Activated CD8-positive, alpha-beta T cell treated with anti-CD3 and anti-CD28 coated beads, Interleukin-2, amount 10 ng/mL, durations not matched to agents 7 days and 5 days (primary cell): ENCODE measurements at regions not wholly inside any gene's neighbourhood (a gene's known extent, or its start where the extent isn't known, plus 50 kb on each side); places are given as distances from the start of the nearest gene placed in this dataset.
A peak's percentile ranks its signal among the peaks of the same experiment; 100 is the strongest.
"Not testable (repeated sequence)": the region's sequence is repeated elsewhere in the genome, so short reads cannot be mapped to it uniquely, and the experiment has no call there.

Experiments used
- ATAC-seq: fragments of 150-1000 bp; cut with Tn5 transposase; one replicate; pipeline ENCODE4 v1.10.0; 2021; ENCODE audit warnings: moderate library complexity
- CTCF ChIA-PET: fragments of 350-600 bp; sonication (Branson Sonifier 250); formaldehyde crosslinking; loops from one replicate; lab custom pipeline; 2021; ENCODE audit warnings: antibody characterized with exemption; lab: Charles Lee
- POLR2A ChIA-PET: fragments of 350-600 bp; sonication (Branson Sonifier 250); formaldehyde crosslinking; loops from one replicate; lab custom pipeline; 2021; ENCODE audit warnings: antibody characterized with exemption; lab: Charles Lee
- DNase-seq: peaks from one replicate; pipeline ENCODE4 v3.0.0-alpha.2; 2020
- H3K27ac Mint-ChIP-seq: one replicate; pipeline ENCODE4 v1.8.0; 2021; ENCODE audit warnings: mild to moderate bottlenecking, mixed read lengths
- H3K27me3 Mint-ChIP-seq: one replicate; pipeline ENCODE4 v1.8.0; 2021; ENCODE audit warnings: low read depth, mixed read lengths
- H3K36me3 Mint-ChIP-seq: one replicate; pipeline ENCODE4 v1.8.0; 2021; ENCODE audit warnings: low read depth, mixed read lengths
- H3K4me1 Mint-ChIP-seq: one replicate; pipeline ENCODE4 v1.8.0; 2021; ENCODE audit warnings: low read depth, mixed read lengths
- H3K4me3 Mint-ChIP-seq: one replicate; pipeline ENCODE4 v1.8.0; 2021; ENCODE audit warnings: mild to moderate bottlenecking, mixed read lengths
- H3K9me3 Mint-ChIP-seq: one replicate; pipeline ENCODE4 v1.8.0; 2022; ENCODE audit warnings: mixed read lengths; ENCODE audit not compliant: insufficient read depth

DNA sequence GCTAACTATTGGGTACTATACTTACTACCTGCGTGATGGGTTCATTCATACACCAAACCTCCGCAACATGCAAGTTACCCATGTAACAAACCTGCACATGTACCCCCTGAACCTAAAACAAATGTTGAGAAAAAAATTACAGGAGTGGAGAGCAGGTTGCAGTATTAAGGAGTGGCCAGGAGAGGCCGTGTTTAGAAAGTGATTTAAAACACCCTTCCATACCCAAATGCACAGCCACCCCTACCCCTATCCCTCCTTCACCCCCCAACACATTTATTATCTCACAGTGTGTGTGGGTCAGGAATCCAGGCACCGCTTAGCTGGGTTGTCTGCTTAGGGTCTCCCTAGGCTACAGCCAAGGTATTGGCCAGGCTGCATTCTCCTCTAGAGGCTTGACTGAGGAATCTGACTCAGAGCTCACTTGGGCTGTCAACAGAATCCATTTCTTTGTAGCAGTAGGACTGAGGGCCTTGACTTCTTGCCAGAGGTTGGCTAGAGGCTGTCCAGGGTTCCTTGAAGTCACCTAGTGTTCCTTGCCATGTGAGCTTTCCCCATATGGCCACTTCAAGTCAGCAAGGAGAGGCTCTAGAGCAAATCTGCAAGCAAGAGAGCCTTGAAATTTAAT is 115.3 kb upstream of the NBPF8 start:
- H3K9me3 Mint-ChIP-seq, H3K27ac Mint-ChIP-seq, POLR2A ChIA-PET, H3K4me1 Mint-ChIP-seq, H3K4me3 Mint-ChIP-seq, H3K27me3 Mint-ChIP-seq, DNase-seq, ATAC-seq, H3K36me3 Mint-ChIP-seq, CTCF ChIA-PET: not testable (repeated sequence)

DNA sequence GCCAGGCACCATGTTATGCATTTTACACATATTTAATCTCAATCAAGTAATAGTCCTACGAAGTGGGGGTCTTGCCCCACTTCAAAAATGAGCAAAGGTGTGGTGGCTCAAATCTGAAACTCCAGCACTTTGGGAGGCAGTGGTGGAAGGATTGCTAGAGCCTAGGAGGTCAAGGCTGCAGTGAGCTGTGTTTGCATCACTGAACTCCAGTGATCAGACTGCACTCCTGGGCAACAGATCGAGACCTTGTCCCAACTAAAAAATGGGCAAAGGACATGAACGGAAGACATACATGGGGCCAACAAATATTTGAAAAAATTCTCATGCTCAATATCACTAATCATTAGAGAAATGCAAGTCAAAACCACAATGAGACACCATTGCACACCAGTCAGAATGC is 116.3 kb upstream of the NBPF8 start:
- H3K4me1 Mint-ChIP-seq, H3K27ac Mint-ChIP-seq, ATAC-seq, H3K36me3 Mint-ChIP-seq, H3K9me3 Mint-ChIP-seq, H3K4me3 Mint-ChIP-seq, H3K27me3 Mint-ChIP-seq, POLR2A ChIA-PET, CTCF ChIA-PET, DNase-seq: not testable (repeated sequence)

DNA sequence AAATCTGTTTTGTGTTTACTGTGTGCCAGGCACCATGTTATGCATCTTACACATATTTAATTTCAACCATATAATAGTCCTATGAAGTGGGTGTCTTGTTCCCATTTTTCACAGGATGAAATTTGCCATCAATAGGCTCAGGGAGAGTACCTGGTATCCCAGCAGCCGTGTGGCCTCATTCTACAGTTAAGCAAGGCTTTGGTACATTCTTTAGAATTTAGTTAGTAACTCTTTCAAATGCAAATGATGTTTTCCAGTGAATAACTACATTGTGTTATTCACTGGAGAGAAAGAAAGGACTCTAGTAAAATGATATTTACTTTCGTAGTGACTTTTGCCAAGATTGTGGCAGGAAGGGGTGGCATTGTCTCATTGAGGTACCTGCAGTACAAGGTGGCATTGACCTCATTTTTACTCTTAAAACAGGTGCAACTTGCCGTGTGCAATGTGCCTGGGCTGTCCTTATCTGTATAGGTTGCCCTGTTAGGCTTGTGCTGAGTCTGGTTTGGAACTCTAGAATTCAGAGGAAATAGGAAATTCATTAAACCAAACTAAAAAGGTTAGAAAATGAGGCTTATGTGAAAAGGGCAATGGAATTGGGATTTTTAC is 117.4 kb upstream of the NBPF8 start:
- H3K36me3 Mint-ChIP-seq, POLR2A ChIA-PET, H3K27ac Mint-ChIP-seq, H3K4me1 Mint-ChIP-seq, DNase-seq, H3K27me3 Mint-ChIP-seq, ATAC-seq, CTCF ChIA-PET, H3K9me3 Mint-ChIP-seq, H3K4me3 Mint-ChIP-seq: not testable (repeated sequence)

DNA sequence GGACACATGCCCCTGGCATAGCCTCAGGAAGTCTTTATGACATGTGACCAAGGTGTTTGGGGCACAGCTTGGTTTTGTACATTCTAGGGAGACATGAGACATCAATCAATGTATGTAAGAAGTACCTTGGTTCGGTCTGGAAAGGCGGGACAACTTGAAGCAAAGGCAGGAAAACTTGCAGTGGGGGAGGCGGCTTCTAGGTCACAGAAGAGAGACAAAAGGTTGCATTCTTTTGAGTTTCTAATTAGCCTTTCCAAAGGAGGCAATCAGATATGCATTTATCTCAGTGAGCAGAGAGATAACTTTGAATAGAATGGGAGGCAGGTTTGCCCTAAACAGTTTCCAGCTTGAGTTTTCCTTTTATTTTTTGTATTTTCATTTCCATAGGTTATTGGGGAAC is 113.8 kb upstream of the SEC22B start:
- H3K36me3 Mint-ChIP-seq, DNase-seq, CTCF ChIA-PET, H3K27ac Mint-ChIP-seq, H3K4me1 Mint-ChIP-seq, POLR2A ChIA-PET, H3K9me3 Mint-ChIP-seq, H3K4me3 Mint-ChIP-seq, H3K27me3 Mint-ChIP-seq, ATAC-seq: not testable (repeated sequence)

DNA sequence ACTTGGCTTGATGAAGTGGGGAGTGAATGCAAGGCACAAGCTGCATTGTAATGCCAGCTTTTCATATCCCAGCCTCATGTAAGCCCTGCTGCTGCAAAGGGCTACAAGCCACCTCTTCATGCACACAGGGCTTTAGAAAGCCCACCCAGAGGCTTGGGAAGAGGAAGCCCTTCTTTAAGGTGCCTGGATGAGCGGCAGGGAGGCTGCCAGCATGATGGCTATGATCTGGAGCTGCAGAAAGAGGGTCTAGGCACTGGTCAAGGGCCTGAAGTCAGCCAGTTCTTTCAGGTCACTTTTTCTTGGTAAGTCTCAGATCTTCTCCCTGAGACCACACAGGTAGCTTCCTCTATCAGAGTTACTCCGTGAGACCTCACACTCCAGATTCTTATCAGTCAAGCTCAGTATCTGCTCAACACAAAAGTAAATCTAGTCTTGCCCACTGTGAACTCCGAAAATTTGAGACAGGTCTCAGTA is 113.3 kb upstream of the SEC22B start:
- H3K4me3 Mint-ChIP-seq, H3K27me3 Mint-ChIP-seq, H3K27ac Mint-ChIP-seq, CTCF ChIA-PET, POLR2A ChIA-PET, H3K9me3 Mint-ChIP-seq, DNase-seq, H3K4me1 Mint-ChIP-seq, H3K36me3 Mint-ChIP-seq: not testable (repeated sequence)
- ATAC-seq, result peak; percentile 39

DNA sequence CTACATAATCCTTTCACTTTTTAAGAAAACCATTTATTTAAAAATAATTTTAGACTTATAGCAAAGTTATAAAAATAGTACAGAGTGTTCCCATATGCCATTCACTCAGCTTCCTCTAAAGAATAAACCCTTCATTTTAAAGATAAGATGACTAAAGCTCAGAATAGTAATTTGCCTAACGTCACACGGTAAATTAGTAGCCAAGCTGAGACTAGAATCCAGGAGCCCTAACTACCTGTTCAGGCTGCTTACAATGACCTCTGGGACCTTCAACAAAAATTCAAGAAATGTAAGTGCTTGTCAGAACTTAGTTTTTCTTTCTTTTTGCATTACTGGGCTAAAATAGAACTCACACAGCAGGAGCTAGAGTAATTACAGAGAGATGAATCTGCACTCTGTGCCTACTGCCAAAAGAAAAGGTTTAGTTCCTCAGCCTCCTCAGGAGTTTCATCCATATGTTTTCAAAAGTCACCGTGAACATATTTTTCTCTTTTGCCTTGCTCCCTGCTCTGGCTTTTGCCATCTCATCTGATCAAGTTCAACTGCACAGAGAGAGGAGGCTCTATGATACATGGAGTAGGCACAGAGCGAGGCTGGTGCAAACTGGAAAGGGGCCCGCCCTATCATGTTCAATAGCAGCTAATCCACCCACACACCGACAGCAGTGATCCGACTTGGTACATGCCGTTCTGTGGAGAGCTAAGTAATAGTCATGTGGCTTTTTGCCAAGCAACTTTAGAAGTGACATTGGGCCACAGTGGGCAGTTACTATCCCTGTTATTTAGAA is 112.7 kb upstream of the SEC22B start:
- H3K4me3 Mint-ChIP-seq, CTCF ChIA-PET, DNase-seq, H3K4me1 Mint-ChIP-seq, H3K9me3 Mint-ChIP-seq, H3K27ac Mint-ChIP-seq, H3K36me3 Mint-ChIP-seq, H3K27me3 Mint-ChIP-seq, POLR2A ChIA-PET: not testable (repeated sequence)
- ATAC-seq, result peak; percentile 20

DNA sequence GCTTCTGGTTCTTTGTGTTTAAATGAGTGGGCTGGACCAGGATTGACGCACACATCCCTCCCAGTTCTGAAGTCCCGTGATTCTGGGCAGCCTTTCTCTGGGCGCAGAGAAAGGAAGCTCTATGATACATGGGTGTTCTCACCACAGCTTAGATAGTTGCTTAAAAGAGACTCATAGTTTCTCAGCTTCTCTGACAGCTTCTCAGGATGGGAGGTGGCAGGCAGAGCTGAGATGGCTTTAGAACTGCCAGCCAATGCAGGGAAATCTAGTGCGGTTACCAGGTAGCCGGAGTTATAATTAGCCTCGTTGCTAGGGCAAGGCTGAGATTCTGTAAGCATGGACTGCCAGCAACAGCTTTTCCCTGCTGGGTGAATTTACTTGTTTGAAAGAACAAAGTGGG is 111.8 kb upstream of the SEC22B start:
- H3K36me3 Mint-ChIP-seq, H3K4me1 Mint-ChIP-seq, H3K4me3 Mint-ChIP-seq, CTCF ChIA-PET, H3K27ac Mint-ChIP-seq, H3K9me3 Mint-ChIP-seq, POLR2A ChIA-PET, DNase-seq, H3K27me3 Mint-ChIP-seq: not testable (repeated sequence)
- peak; percentile 67 for ATAC-seq

DNA sequence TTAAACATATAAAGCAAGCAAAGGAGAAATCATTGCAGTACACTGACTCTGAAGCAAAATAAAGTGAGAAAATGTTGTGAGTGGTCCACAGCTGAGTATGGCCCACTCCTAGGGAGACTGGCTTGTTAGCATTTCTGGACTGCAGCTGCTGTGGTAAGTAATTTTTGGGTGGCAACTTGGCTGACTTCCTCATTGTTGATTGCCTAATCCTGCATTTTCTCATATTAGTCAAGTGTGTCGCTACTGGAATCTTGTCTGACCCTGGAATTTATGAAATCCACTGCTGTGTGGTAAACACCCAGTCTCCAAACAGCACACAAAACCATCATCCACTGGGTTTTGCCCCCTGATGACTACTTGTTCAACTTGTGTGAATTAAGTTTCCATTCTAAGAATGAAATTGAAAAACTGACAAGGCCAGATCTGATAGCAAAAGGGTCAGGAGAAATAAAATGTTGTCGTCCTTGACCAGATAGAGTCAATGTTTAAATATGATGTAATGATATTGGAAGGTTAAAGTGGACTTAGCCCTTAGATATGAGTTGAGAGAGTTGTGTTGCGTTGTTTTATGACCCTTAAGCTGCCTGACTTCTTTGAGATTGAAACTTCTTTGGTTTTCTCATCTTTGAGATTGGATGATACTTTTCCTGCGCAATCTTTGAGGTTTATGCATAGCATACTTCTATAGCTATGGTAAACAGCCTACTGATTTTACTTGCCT is 106.6 kb upstream of the SEC22B start:
- H3K4me1 Mint-ChIP-seq, H3K36me3 Mint-ChIP-seq, ATAC-seq, H3K4me3 Mint-ChIP-seq, H3K27me3 Mint-ChIP-seq, DNase-seq, H3K9me3 Mint-ChIP-seq, POLR2A ChIA-PET, CTCF ChIA-PET, H3K27ac Mint-ChIP-seq: not testable (repeated sequence)

DNA sequence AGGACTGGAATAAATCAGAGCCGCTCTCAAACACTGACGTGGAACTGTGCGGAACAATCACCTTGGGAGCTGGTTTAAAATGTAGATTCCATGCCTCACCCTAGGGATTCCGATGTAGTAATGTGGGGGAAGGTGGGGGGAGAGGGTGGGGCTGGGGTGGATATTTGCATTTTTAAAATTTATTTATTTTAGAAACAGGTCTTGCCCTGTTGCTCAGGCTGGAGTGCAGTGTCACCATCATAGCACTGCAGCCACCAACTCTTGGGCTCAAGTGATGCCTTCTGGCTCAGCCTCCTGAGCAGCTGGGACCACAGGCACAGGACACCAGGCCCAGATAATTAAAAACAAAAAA is 101.9 kb upstream of the SEC22B start:
- H3K36me3 Mint-ChIP-seq, CTCF ChIA-PET, POLR2A ChIA-PET, H3K9me3 Mint-ChIP-seq, H3K27ac Mint-ChIP-seq, DNase-seq, ATAC-seq, H3K4me1 Mint-ChIP-seq, H3K4me3 Mint-ChIP-seq, H3K27me3 Mint-ChIP-seq: not testable (repeated sequence)

DNA sequence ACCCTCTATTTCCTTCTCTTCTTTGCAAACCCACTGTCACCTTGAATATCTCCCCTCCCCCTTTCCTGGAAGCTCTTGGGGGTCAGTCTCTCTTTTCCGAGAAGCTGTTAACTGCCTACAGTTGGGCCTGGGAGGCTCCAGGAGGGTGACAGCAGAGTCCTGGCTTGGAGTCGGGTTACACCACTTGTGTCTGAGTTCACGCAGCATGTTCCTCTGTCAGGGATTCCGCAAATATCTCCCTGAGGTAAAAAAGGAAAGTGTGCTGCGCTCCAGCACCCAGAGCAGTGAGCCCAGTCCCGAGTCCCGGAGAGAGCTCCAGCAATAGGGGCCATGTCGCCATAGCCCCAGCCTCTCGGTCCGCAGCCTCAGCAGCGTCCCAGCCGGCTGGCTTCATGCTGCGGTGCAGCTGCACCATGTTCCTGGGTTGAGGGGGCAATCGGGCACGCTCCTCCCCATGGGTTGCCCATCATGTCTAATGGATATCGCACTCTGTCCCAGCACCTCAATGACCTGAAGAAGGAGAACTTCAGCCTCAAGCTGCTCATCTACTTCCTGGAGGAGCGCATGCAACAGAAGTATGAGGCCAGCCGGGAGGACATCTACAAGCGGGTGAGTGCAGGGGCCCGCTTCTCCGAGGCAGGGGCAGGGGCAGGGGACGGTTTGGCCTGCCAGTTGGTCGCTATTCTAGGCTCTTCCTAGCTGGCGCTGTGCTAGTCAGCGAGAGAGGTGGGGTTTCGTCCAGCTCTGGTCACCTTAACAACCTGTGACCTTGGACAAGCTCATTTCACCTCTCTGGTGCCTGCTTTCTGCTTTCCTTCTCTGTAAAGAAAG is 101.3 kb upstream of the SEC22B start:
- H3K27me3 Mint-ChIP-seq, H3K4me3 Mint-ChIP-seq, H3K27ac Mint-ChIP-seq, DNase-seq, CTCF ChIA-PET, H3K9me3 Mint-ChIP-seq, H3K4me1 Mint-ChIP-seq, POLR2A ChIA-PET, H3K36me3 Mint-ChIP-seq, ATAC-seq: not testable (repeated sequence)

DNA sequence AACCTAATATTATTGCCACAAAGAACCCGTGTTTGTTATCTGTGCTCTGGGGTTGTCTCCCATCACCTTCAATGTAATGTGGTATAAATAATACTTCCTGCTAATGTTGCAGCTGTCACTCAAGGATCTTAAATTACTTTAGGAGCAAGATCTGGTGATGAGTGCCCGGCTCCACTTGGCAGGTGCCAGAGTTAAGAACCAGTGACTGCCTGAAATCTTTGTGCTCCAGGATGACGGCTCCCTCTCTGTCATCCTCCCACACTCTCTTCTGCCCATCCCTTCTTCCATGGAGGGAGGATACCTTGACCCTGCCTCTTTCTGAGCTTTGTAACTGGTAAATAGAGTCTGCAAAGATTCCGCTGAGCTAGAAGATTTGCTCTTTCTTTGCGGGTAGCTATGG is 100.4 kb upstream of the SEC22B start:
- DNase-seq, H3K4me1 Mint-ChIP-seq, POLR2A ChIA-PET, CTCF ChIA-PET, H3K9me3 Mint-ChIP-seq, H3K27ac Mint-ChIP-seq, ATAC-seq, H3K27me3 Mint-ChIP-seq, H3K4me3 Mint-ChIP-seq, H3K36me3 Mint-ChIP-seq: not testable (repeated sequence)
